SK-N-DZ (cell line): ENCODE measurements at regions not wholly inside any gene's neighbourhood (a gene's known extent, or its start where the extent isn't known, plus 50 kb on each side); places are given as distances from the start of the nearest gene placed in this dataset.
"Not testable (repeated sequence)": the region's sequence is repeated elsewhere in the genome, so short reads cannot be mapped to it uniquely, and the experiment has no call there.

ENCODE experiments used
- DNase-seq: peaks from one replicate; pipeline ENCODE4 v3.0.0-alpha.2; 2015; ENCODE audit warnings: low spot score

DNA sequence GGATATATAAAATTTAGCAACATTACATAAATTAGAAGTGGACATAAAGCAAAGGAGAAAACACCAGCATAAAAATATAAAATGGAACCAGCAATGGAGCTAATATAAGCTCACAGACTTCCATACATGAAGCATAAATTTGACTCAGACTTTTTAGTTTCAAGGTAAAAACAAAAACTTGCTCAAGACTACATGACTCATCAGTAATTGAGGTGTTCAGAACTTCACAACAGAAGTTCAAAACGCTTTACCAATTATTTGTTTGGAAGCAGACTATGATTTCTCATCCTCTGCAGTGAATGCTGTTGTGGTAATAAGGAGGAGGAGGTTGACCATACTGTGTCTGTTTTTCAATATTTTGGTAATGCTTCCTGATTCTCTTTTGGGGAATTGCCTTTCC lies 192.0 kb upstream of the MEIS1 start:
- not testable (repeated sequence) for DNase-seq

DNA sequence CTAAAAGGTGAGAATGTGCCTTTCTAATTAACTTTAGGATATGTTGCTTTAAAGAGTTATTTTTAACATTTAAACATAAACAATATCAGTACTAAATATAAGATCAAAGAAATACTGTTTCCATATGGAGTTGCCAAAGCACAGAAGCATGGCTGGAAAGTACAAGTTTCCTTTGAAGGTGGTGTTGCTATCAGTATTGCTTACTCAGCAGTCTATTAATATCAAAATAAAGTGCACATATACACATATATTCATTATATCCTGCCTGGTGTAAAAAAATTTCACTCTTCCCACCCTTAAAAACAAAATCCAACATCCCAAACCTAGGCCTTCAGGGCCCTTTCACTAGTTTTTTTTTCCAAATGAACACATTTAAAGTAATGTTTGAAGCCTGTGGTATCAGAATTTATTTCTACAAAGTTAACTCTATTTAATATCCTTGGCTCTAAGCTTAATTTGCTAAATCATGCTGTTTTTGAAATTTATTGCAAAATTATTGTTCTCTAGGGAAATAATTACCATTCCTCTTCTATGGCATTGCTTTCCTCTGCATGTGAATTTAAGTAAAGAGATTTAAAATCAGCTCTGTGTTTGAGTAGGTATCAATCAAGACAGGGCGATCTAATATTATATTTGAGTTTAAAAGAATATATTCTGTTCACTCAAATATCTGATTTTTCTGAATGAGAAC lies 192.7 kb upstream of the MEIS1 start:
- DNase-seq = no peak

DNA sequence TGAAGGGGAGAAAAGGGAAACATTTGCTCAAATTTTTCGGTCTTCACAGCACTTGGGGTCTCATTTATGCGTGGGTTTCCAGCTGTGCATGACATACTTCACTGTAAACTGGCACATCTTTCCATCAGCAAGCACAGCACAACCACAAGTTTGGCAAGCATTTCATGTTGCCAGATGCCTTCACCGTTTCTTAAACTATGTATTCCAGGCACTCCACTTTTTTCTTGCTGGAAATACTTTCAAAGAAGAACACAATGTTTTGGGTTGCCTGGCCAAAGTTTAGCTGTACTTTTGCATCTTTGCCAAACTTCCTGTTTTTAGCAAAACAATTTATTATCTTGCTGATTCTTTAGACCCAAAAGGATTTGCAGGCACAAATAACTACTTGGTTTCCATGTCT lies 194.6 kb upstream of the MEIS1 start:
- no peak for DNase-seq

DNA sequence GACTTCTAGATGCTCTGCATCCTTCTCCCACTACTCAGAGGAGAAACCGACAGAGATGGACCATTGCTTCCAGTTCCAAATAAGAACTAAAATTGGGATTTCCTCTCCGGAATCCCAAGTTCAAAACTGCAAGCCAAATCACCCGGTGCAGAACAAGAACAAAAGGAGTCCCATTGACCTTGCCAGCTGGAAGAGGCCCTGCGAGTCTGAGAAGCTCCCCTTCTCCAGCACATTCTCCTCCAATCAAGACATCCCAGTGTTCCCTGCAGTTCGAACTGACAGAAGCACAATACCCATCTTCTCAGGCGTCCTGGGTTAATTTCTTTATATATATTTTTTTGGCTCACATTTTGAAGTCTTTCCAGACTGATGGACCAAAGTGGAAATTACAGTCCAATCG lies 195.3 kb upstream of the MEIS1 start:
- no peak for DNase-seq

DNA sequence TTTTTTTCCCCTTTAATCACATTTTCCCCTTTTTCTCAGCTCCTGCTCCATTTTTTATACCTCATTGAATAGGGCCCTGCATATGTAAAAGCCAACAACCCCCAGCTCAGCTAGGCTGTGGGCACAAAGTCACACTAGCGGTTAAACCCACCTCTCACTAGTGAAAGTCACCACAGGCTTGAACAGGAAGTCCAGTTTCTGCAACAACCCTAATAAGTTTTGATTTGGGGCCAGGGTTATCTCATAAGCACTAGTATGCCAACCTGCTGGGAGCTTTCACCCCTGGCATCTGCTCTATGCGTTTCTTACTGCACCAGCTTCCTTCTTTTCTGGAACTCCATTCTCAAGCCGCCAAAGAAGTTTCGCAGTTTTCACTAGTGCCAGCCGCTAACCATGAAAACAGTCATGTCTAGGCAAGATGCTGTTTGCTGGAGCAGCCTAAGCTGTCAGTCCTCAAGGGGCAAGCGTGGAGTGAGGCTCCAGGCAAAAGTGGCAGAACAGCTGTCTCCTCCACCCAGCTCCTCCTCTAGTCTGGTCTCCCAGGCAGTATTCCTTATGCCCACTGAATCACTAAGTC lies 197.0 kb upstream of the MEIS1 start:
- no peak for DNase-seq

DNA sequence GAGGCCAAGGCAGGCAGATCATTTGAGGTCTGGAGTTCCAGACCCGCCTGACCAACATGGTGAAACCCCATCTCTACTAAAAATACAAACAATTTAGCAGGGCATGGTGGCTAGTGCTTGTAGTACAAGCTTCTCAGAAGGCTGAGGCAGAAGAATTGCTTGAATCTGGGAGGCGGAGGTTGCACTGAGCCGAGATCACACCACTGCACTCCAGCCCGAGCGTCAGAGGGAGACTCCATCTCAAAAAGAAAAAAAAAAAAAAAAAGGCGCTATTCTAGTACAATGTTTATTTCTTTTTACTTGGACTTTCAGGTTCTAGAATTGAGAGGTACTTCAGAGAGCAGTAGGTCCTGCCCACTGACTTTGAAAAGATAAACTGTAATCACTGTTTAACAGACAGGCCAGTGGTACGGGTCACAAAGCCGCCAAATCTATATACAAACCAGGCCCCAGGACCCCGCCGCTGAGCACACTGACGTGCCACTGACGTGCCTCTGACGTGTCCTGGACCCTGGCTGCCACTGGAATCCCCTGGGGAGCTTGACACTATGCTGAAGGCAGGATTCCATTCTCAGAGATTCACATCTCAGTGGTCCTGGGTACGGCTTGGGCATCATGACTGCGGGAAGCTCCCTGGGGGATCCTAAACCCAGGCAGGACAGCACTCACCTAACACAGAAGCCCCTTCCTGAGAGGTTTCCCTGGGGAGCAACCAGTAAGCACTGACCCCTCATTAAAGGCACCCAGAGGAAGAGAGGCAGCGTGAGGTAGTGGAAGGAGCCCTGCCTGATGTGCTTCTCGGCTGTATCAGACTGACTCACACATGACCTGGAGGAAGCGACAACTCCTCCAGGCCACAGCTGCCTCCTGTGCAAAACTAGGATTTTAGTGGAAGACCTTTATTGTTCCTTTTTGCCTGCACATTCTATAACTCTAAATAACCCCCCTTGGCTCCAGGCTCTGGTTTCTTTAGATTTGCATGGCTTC lies 197.8 kb upstream of the MEIS1 start:
- DNase-seq = peak; percentile 46

DNA sequence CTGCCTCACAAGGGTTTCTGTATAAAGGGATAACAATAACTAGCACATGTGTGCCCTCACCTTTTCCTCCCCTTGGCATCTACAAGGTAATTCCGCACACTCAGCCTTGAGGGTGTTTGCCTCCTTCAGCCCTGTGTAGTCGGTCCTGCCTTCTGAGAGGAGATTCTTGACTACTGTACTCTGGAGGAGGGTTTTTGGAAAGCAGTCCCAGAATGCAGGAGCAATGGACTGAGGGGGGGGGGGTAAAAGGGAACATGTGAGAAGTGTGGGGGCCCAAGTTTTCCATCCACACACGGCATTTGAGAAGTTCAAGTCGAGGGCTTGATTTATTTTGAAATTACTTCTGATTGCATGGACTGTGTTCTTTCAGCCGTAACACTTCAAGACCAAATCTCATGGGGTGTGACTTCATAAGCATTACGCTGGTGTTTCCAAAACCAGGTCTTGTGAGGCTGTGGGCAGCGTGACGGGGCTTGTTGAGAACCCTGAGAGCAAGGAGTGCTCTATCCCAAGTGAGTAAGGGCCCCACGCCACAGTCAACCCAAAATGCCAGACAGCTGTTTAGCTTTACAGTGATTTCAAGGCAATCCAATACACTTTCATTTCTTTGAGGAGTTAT lies 198.7 kb upstream of the MEIS1 start:
- DNase-seq = no peak

DNA sequence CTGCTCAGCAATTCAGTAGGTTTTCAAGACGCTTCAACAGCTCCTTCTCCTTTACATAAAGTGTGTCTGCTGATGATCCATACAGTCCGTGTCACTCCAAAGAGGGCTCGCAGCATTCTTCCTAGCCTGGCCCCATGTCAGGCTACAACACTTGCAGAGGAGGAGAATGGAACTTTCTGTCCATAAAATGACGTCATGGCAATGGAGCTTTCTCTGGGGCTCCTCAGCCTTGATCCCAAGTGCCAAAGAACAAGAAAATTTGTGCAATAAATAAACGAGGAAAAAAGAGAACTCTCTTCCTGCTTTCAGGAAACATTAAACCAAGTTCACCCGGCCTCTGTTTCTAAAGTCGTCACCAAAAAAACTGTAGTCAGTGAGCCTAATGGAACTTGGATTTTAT lies 199.5 kb upstream of the MEIS1 start:
- DNase-seq = no peak

DNA sequence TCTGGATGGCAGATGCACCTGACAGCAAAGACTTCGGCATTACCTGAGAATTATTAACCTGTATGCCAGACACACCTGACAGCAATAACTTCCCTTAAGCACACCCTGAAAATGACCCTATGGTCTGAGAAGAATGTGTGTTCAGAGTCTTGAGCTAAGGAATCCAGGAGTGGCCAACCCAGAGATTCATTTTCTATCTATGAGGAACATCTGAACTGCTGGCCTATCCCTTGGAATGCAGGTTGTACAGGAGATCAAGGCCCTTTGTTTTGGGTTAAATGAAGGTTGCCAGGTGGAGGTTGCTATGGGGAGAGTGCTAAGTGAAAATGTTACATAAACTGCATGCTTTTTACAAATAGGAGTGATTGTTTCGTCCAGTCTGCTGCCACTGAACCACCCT lies 200.9 kb upstream of the MEIS1 start:
- DNase-seq = no peak

DNA sequence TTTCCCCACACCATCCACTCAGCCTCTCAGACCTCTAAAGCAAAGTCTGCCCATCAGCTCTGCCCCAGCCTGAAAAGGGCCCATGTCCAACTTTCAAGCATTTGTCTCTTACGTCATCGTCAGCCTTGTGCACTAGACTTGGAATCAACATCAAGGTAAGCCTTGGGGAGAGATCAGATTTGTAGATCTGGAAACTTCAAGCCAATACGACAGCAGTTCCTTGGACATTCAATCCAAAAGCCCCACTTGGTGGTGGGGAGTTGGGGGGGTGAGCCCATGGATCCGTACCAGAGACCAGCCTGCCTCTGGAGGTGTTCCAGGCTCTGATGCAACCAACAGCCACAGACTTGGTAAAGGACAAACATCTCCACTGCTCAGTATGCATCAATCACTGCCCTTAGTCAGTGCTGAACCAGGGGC lies 206.8 kb upstream of the MEIS1 start:
- DNase-seq = no peak

DNA sequence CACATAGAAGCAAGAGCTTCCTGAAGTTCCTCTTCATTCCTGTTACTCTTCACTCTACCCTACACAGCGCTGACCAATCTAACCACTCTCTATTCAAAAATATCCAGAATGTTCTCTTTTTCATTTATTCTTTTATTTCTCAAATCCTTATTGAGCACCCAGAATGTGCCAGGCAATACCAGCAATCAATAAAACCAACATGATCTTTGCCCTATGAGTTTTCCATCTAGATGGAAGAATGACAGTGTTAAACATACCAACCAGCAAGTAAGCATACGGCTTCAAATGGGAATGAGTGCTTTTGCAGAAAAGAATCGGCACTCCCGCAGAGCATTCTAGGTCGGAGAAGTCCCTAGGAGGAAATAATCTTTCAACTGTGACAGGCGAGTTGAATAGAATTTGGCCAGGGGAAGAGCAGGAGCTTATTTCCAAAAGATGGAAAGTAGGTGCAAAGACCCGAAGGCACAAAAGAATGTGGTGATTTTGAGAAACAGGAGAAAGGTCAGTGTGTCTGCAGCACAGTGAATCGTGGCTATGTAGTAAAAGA lies 217.8 kb upstream of the MEIS1 start:
- DNase-seq = no peak

DNA sequence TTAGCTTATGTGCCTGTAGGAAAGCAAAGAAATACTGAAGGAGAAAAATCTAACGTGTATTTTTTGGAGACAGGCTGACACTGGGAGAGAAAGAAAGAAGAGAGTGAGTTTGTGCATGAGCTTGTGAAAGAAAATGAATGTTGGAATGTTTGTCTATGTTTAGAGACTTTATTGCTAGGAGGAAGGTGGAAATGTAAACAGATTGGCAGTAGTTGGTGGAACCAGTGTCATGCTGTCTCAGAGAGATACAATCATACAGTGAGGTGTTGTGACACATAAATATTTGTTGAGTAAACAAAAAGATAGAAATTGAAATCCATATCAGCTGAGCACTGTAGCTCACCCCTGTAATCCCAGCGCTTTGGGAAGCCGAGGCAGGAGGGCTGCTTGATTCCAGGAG lies 222.2 kb upstream of the MEIS1 start:
- DNase-seq = no peak

DNA sequence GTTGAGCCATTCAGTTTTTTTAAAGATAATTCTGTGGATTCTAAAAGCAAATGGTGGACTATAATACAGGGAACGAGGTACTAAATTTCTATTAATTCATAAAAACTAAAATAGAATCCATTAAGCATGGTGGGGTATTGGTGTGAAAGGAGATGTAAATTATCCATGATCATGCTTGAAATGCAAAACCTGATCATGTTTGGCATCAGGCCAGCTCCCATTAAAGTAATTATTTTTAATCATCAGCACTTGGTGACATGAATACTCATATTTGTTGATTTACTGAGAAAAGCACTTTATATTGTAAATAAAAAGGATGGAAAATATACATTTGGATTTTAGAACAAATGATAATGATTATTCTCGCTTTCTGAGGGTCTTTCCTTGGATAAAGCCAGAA lies 232.3 kb upstream of the MEIS1 start:
- no peak for DNase-seq

DNA sequence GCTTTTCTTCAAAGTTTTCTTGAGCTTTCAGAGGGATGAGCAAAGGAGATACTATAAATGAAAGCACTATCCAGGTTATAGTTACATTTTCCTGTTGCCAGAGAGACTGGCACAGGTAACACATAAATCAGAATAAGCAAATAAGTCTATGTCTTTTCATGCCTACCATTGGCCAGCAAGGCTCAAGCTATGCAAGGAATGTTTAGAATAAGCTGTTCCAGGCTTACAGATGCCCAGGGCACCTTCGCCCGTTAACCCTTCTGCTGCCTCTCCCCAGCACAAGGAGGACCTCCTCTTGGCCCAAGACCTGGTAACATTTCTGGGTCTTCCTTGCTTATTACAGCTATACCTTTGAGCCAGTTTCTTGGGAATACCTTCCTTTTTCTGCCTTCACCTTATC lies 233.7 kb upstream of the MEIS1 start:
- no peak for DNase-seq

DNA sequence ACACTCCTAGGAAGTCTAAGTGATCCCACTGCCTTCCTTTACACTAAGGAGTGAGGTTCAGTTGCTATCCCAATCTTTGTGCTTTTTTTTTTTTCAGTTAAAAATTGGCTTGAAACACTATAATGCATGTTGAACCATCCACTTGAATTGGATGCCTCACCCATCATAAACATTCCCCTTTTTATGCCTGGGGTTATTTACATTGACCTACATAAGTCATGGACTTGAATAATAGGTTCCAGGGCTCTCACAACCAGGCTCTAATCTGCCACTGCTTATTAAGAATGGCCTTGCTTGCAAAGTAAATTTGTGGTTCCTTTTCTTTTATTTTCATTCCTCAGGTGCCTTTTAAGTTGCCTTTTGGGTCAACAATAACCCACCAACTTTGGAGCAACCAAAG lies 236.1 kb upstream of the MEIS1 start:
- DNase-seq = no peak

DNA sequence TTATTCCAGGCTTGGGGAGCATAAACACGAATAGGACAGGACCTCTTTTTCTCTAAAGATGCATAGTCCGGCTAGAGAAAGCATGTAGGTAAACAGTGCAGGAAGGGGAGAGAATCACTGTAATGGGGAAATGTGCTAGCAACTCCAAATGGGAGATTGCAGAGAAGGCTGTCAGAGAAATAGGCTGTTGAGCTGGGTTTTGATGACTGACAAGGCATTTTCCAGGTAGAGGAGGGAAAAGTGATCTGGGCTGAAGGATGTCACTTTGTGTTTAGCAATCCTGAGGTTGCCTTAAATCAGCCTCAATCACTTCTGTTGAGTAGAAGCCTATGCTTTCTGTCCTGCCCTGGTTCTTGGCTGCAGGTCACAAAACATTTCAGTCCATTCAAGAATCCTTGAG lies 242.0 kb upstream of the MEIS1 start:
- DNase-seq = no peak

DNA sequence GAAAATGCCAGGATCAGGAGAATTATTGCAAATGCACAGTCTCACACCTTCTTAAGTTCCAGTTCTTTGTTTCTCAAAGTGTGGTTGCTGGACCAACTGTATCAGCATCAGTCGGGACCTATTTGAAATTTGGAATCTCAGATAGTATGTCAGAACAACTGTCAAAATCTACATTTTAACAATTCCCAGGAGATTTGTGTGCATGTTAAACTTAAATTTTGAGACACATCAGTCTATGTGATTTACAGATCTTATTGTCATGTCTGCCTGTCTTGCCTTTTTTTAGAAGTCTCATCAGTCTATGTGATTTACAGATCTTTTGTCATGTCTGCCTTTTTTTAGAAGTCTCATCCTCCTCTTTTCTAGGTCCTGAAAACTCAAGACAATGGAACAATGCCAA lies 243.6 kb upstream of the MEIS1 start:
- DNase-seq = no peak

DNA sequence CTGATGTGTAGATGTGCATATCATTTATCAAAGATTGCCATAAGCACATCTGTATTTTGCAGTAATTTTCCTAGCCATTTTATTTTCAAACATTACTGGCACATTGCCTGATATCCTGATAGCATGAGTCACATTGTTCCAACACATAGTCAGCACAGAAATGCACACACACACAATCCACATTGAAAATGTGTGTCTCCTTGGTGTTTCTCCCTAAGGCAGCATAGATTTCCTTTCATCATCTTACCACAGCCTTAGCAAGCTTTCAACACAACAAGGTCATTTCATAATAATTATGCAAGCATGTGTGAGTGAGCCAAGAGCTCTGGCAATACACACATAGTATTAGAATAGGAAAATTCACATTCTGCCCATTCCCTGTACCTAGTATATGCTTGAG lies 245.4 kb upstream of the MEIS1 start:
- no peak for DNase-seq

DNA sequence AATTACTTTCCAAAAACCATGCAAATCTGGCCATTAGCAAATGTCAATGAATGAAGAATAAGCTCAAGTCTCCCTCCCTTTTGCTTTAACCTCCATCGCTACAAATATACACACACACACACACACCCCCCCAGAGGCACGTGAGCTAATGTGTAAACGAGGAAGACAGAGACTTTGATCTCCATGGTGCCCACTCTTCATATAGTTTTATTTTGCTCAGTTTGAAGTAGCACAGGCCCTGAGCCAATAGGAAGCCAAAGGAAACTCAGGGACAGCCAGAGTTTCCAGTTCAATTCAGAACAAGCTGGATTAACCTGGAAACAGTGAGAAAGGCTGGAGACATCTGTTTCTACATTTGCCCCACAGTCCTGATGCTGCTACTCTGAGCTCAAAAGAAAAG lies 248.4 kb upstream of the MEIS1 start:
- DNase-seq = no peak

DNA sequence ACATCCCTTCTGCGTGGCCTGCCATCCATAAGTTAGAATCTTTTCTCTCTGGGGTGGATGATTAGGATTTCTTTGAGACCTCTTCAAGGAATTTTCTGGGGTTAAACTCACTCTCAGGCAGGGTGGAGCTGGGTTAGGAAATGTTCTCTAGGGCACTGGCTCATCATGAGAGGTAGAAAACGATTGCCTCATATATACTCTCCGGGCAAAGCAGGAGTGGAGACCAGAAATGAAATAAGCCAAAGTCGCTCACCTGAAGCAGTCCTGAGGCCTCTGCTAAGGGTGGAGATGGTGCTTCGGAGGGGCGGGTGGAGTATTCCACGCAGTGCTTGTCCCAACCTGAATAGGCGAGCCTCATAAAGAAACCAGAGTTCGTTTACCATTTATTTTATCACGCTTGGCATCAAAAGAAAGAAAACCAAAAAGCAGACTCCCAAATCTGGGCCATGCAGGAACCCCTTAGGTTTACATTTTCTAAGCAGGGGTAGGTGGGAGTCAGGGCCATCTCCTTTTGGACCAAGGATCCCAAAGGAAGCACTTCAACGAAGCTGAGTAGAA lies 249.3 kb upstream of the MEIS1 start:
- DNase-seq = no peak

DNA sequence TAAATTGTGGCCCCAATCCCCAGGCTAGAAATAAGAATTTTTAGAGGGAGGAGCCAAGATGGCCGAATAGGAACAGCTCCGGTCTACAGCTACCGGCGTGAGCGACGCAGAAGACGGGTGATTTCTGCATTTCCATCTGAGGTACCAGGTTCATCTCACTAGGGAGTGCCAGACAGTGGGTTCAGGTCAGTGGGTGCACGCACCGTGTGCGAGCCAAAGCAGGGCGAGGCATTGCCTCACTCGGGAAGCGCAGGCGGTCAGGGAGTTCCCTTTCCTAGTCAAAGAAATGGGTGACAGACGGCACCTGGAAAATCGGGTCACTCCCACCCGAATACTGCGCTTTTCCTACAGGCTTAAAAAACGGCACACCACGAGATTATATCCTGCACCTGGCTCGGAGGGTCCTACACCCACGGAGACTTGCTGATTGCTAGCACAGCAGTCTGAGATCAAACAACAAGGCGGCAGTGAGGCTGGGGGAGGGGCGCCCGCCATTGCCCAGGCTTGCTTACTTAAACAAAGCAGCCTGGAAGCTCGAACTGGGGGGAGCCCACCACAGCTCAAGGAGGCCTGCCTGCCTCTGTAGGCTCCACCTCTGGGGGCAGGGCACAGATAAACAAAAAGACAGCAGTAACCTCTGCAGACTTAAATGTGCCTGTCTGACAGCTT lies 257.7 kb upstream of the MEIS1 start:
- not testable (repeated sequence) for DNase-seq
